GM23338 (cell line): ENCODE measurements at regions not wholly inside any gene's neighbourhood (a gene's known extent, or its start where the extent isn't known, plus 50 kb on each side); places are given as distances from the start of the nearest gene placed in this dataset.

Source experiments
- ATAC-seq: fragments of 200-7000 bp; cut with Tn5 transposase; 3 replicates; pipeline ENCODE4 v1.9.1; 2020
- DNase-seq: peaks from one replicate; pipeline ENCODE4 v3.0.0-alpha.2; 2015; ENCODE audit warnings: low spot score
- H2AFZ ChIP-seq: fragments of 200-600 bp; sonication (generic); 2 replicates; pipeline ENCODE4 v1.8.0; 2016; ENCODE audit warnings: antibody characterized with exemption, mild to moderate bottlenecking, moderate library complexity
- H3F3A ChIP-seq: fragments of 200-600 bp; sonication (generic); replicated peaks from 2 replicates; pipeline ENCODE4 v1.8.0; 2017; ENCODE audit warnings: antibody characterized with exemption, mixed run types, low read depth
- H3K27ac ChIP-seq: fragments of 200-600 bp; sonication (generic); 2 replicates; pipeline ENCODE4 v1.6.1; 2016; ENCODE audit warnings: low read depth
- H3K27me3 ChIP-seq: fragments of 200-600 bp; sonication (generic); 2 replicates; pipeline ENCODE4 v1.8.0; 2016; ENCODE audit warnings: mild to moderate bottlenecking, mixed run types, moderate library complexity; ENCODE audit not compliant: insufficient read depth
- H3K36me3 ChIP-seq: fragments of 200-600 bp; sonication (generic); 2 replicates; pipeline ENCODE4 v1.8.0; 2016; ENCODE audit warnings: mild to moderate bottlenecking; ENCODE audit not compliant: insufficient read depth
- H3K4me1 ChIP-seq: fragments of 200-600 bp; sonication (generic); 2 replicates; pipeline ENCODE4 v1.8.0; 2016; ENCODE audit warnings: mild to moderate bottlenecking, moderate library complexity; ENCODE audit not compliant: insufficient read depth
- H3K4me2 ChIP-seq: fragments of 200-600 bp; sonication (generic); 2 replicates; pipeline ENCODE4 v1.7.1; 2017; ENCODE audit warnings: mixed run types
- H3K4me3 ChIP-seq: fragments of 200-600 bp; sonication (generic); 2 replicates; pipeline ENCODE4 v1.6.1; 2016; ENCODE audit warnings: mixed run types
- H3K79me2 ChIP-seq: fragments of 200-600 bp; sonication (generic); replicated peaks from 2 replicates; pipeline ENCODE4 v1.8.0; 2017; ENCODE audit warnings: mild to moderate bottlenecking; ENCODE audit not compliant: insufficient read depth
- H3K9me2 ChIP-seq: fragments of 200-600 bp; sonication (generic); 2 replicates; pipeline ENCODE4 v1.8.0; 2017; ENCODE audit not compliant: insufficient read depth
- H4K20me1 ChIP-seq: fragments of 200-600 bp; sonication (generic); replicated peaks from 2 replicates; pipeline ENCODE4 v1.8.0; 2017; ENCODE audit warnings: mild to moderate bottlenecking; ENCODE audit not compliant: insufficient read depth
- H3K27ac Mint-ChIP-seq: 2 replicates; pipeline ENCODE4 v1.8.0; 2020; ENCODE audit warnings: inconsistent platforms, mild to moderate bottlenecking, moderate library complexity, mixed read lengths
- H3K27me3 Mint-ChIP-seq: 3 replicates; pipeline ENCODE4 v1.8.0; 2022; ENCODE audit warnings: low read depth, mild to moderate bottlenecking, moderate library complexity, mixed read lengths, inconsistent platforms; ENCODE audit not compliant: insufficient read depth, poor library complexity
- H3K36me3 Mint-ChIP-seq: 3 replicates; pipeline ENCODE4 v1.8.0; 2021; ENCODE audit warnings: low read depth, mild to moderate bottlenecking, inconsistent platforms, moderate library complexity, mixed read lengths
- H3K4me1 Mint-ChIP-seq: 3 replicates; pipeline ENCODE4 v1.8.0; 2020; ENCODE audit warnings: mild to moderate bottlenecking, inconsistent platforms, mixed read lengths
- H3K4me3 Mint-ChIP-seq: 3 replicates; pipeline ENCODE4 v1.8.0; 2021; ENCODE audit warnings: moderate library complexity, mild to moderate bottlenecking, inconsistent platforms, mixed read lengths
- H3K9me3 Mint-ChIP-seq: 3 replicates; pipeline ENCODE4 v1.8.0; 2020; ENCODE audit warnings: moderate library complexity, mild to moderate bottlenecking, inconsistent platforms, mixed read lengths
- CREB1 ChIP-seq: fragments of 250-450 bp; sonication (Bioruptor Pico); IDR thresholded peaks from 2 replicates; pipeline ENCODE4 v1.5.0; 2020; ENCODE audit warnings: low read depth, mild to moderate bottlenecking, moderate library complexity
- CTCF ChIP-seq, 2 experiments: fragments of 200-600 bp in 1 of 2; sonication (generic) in 1 of 2; conservative IDR thresholded peaks; 2 replicates each; pipeline versions ENCODE4 v1.5.1 to v1.6.1; 2016 to 2017; ENCODE audit warnings: antibody characterized with exemption in 2 of 2, low read depth in 2 of 2, mild to moderate bottlenecking in 2 of 2, moderate library complexity in 1 of 2
- ETS1 ChIP-seq: IDR thresholded peaks from 2 replicates; pipeline ENCODE4 v1.6.1; 2016; ENCODE audit warnings: antibody characterized with exemption
- EZH2 ChIP-seq: fragments of 200-600 bp; sonication (generic); IDR thresholded peaks from one replicate; pipeline ENCODE4 v1.8.0; 2017; ENCODE audit warnings: antibody characterized with exemption, mild to moderate bottlenecking, low read depth; ENCODE audit not compliant: unreplicated experiment
- EZH2phosphoT487 ChIP-seq: fragments of 200-600 bp; sonication (generic); IDR thresholded peaks from one replicate; pipeline ENCODE4 v1.8.1; 2018; ENCODE audit warnings: antibody characterized with exemption; ENCODE audit not compliant: unreplicated experiment
- JUNB ChIP-seq: IDR thresholded peaks from one replicate; pipeline ENCODE4 v1.6.1; 2016; ENCODE audit warnings: antibody characterized with exemption; ENCODE audit not compliant: unreplicated experiment
- NANOG ChIP-seq: IDR thresholded peaks from 2 replicates; pipeline ENCODE4 v1.6.1; 2016; ENCODE audit warnings: antibody characterized with exemption, borderline replicate concordance
- POLR2AphosphoS5 ChIP-seq: IDR thresholded peaks from 2 replicates; pipeline ENCODE4 v1.6.1; 2016; ENCODE audit warnings: antibody characterized with exemption, low read depth
- REST ChIP-seq: IDR thresholded peaks from one replicate; pipeline ENCODE4 v1.6.1; 2018; ENCODE audit warnings: antibody characterized with exemption; ENCODE audit not compliant: unreplicated experiment
- STAT1 ChIP-seq: IDR thresholded peaks from one replicate; pipeline ENCODE4 v1.6.1; 2016; ENCODE audit warnings: antibody characterized with exemption; ENCODE audit not compliant: unreplicated experiment
- ZNF114 ChIP-seq: fragments of 250-450 bp; sonication (Bioruptor Pico); IDR thresholded peaks from 2 replicates; pipeline ENCODE4 v1.5.0; 2020; ENCODE audit warnings: mild to moderate bottlenecking, moderate library complexity
- ZNF331 ChIP-seq: fragments of 250-450 bp; sonication (Bioruptor Pico); IDR thresholded peaks from 2 replicates; pipeline ENCODE4 v1.5.0; 2020; ENCODE audit warnings: low read depth, mild to moderate bottlenecking, moderate library complexity

DNA sequence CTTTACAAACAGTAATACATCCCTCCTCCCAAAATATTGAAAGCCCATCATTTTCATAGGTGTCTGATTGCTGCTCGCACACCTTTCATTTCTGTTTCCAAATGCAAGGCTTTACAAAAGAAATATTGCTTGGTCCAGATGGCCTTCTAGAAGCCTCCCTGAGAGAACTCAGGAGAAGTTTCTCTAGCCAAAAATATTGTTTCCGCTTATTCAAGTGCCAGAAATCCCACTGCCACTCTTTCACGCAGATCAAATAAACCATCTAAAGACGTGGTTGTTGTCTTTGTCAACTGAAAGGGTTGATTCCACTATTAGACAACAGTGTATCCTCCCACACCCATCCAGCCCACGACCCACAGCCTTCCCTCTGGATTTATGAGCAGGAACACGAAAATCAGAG is 96.2 kb downstream of the ZIC5 start (continued):
- TF ChIP-seq REST (no peak), JUNB (no peak)

GRCh38 chr13:99873832-99874430 is 97.6 kb downstream of the ZIC5 start:
- no peak overlapping the region for H3K27ac ChIP-seq
- Mint-ChIP-seq H3K9me3 (no peaks in the 10 kb centered on the region), H3K4me3 (no peak overlapping the region), H3K4me1 (peaks cover 31% of the 10 kb centered on the region), H3K36me3 (no peaks in the 10 kb centered on the region), H3K27me3 (no peaks in the 10 kb centered on the region), H3K27ac (no peak overlapping the region)
- H3K4me1 ChIP-seq = peaks cover 29% of the 10 kb centered on the region
- no peaks in the 10 kb centered on the region for H4K20me1 ChIP-seq
- no peak for DNase-seq
- H3F3A ChIP-seq = no peaks in the 10 kb centered on the region
- H2AFZ ChIP-seq = no peak overlapping the region
- H3K36me3 ChIP-seq = no peaks in the 10 kb centered on the region
- no peaks in the 10 kb centered on the region for H3K9me2 ChIP-seq
- H3K4me3 ChIP-seq = no peak overlapping the region
- H3K79me2 ChIP-seq = no peaks in the 10 kb centered on the region
- ATAC-seq = no peak
- no peak overlapping the region for H3K4me2 ChIP-seq
- no peaks in the 10 kb centered on the region for H3K27me3 ChIP-seq
- no peak for TF ChIP-seq REST
- no peak for TF ChIP-seq ETS1
- no peak for TF ChIP-seq JUNB
- no peak for TF ChIP-seq POLR2AphosphoS5
- TF ChIP-seq STAT1 = no peak
- TF ChIP-seq NANOG = no peak
- TF ChIP-seq ZNF331 (CRISPR knock-in tag) = no peak
- no peak for TF ChIP-seq CTCF (conservative IDR thresholded peaks at IDR 0.05; ENCODE audit: low read depth in 2 of 2)
- TF ChIP-seq CREB1 (CRISPR knock-in tag) = no peak
- TF ChIP-seq ZNF114 = no peak
- no peak for TF ChIP-seq EZH2phosphoT487
- no peak for TF ChIP-seq EZH2
